Transverse colon (tissue), 4 donors: ENCODE measurements at regions not wholly inside any gene's neighbourhood (a gene's known extent, or its start where the extent isn't known, plus 50 kb on each side); places are given as distances from the start of the nearest gene placed in this dataset.

ENCODE experiments used
- CTCF ChIP-seq, 5 experiments: fragments of 200-600 bp in 3 of 5; fragments of 450-650 bp in 2 of 5; sonication (generic) in 3 of 5; IDR thresholded peaks; 1 replicate in 2 of 5; 2 replicates in 3 of 5; pipeline ENCODE4 v1.5.1; 2016 to 2017; ENCODE audit warnings: antibody characterized with exemption in 5 of 5, inconsistent platforms in 3 of 5, mild to moderate bottlenecking in 2 of 5, moderate library complexity in 1 of 5
- POLR2A ChIP-seq: fragments of 450-650 bp; IDR thresholded peaks from one replicate; pipeline ENCODE4 v1.6.1; 2016; ENCODE audit warnings: antibody characterized with exemption, mild to moderate bottlenecking, moderate library complexity
- POLR2AphosphoS5 ChIP-seq, 3 donors: sonication (generic); formaldehyde crosslinking; IDR thresholded peaks; one replicate each; pipeline ENCODE4 v1.6.1; 2016; ENCODE audit warnings: antibody characterized with exemption in 3 of 3

- TF ChIP-seq CTCF (IDR thresholded peaks at IDR 0.05): no peak
- TF ChIP-seq POLR2A: no peak
- TF ChIP-seq POLR2AphosphoS5 (IDR thresholded peaks at IDR 0.05): no peak
Observed at GRCh38 chr14:65962952-65963351, 523.2 kb upstream of the CCDC196 start.
